OCI-LY3 (cell line): ENCODE measurements at regions not wholly inside any gene's neighbourhood (a gene's known extent, or its start where the extent isn't known, plus 50 kb on each side); places are given as distances from the start of the nearest gene placed in this dataset.
"Not testable (repeated sequence)": the region's sequence is repeated elsewhere in the genome, so short reads cannot be mapped to it uniquely, and the experiment has no call there.

Experiments used
- H2AFZ ChIP-seq: fragments of 200-600, 300-600 bp; shearing (Covaris generic); 2 replicates; pipeline ENCODE4 v1.6.0; 2014; ENCODE audit warnings: antibody characterized with exemption, low read depth, low read length
- H3K27ac ChIP-seq: fragments of 200-600, 300-600 bp; sonication (generic); 2 replicates; pipeline ENCODE4 v1.5.1; 2014; ENCODE audit warnings: mild to moderate bottlenecking, low read length, moderate library complexity, mixed read lengths
- H3K27me3 ChIP-seq: fragments of 200-600, 300-600 bp; sonication (generic); 2 replicates; pipeline ENCODE4 v1.6.1; 2014; ENCODE audit warnings: low read depth, low read length, mixed read lengths
- H3K36me3 ChIP-seq: fragments of 200-600, 300-600 bp; sonication (generic); replicated peaks from 2 replicates; pipeline ENCODE3; 2014; ENCODE audit warnings: low read depth, low read length, mixed read lengths
- H3K4me1 ChIP-seq: fragments of 300-600, 200-600 bp; sonication (generic); 2 replicates; pipeline ENCODE4 v1.6.1; 2014; ENCODE audit warnings: low read length, mixed read lengths
- H3K4me2 ChIP-seq: fragments of 200-600, 300-600 bp; sonication (generic); 2 replicates; pipeline ENCODE4 v1.6.1; 2014; ENCODE audit warnings: low read length, mixed read lengths
- H3K4me3 ChIP-seq: fragments of 300-600, 200-600 bp; sonication (generic); 2 replicates; pipeline ENCODE4 v1.5.1; 2014; ENCODE audit warnings: antibody characterized with exemption, mild to moderate bottlenecking, low read length, moderate library complexity
- H3K79me2 ChIP-seq: fragments of 300-600, 200-600 bp; shearing (Covaris generic); 2 replicates; pipeline ENCODE4 v1.6.1; 2014; ENCODE audit warnings: mild to moderate bottlenecking, low read length, mixed read lengths
- H3K9ac ChIP-seq: fragments of 300-600, 200-600 bp; shearing (Covaris generic); 2 replicates; pipeline ENCODE4 v1.6.0; 2014; ENCODE audit warnings: mild to moderate bottlenecking, low read length, moderate library complexity
- H3K9me3 ChIP-seq: fragments of 200-600, 300-600 bp; shearing (Covaris generic); 2 replicates; pipeline ENCODE4 v1.6.1; 2014; ENCODE audit warnings: low read length, mixed read lengths; ENCODE audit not compliant: insufficient read depth
- H4K20me1 ChIP-seq: fragments of 200-600, 300-600 bp; sonication (generic); 2 replicates; pipeline ENCODE4 v1.6.1; 2016; ENCODE audit warnings: low read length, mixed read lengths; ENCODE audit not compliant: insufficient read depth
- CTCF ChIP-seq: fragments of 200-600, 300-600 bp; sonication (generic); IDR thresholded peaks from 2 replicates; pipeline ENCODE4 v1.5.1; 2014; ENCODE audit warnings: antibody characterized with exemption, low read length, low read depth
- EZH2phosphoT487 ChIP-seq: fragments of 200-600 bp; shearing (Covaris generic); IDR thresholded peaks from 2 replicates; pipeline ENCODE4 v1.6.1; 2018; ENCODE audit warnings: antibody characterized with exemption, mixed run types, low read depth

- H2AFZ ChIP-seq, result no peak overlapping the region
These were observed 129.1 kb upstream of the TBX3 start for GRCh38 chr12:114812858-114813761.

GRCh38 chr12:114812384-114812783 is 128.4 kb upstream of the TBX3 start:
- Histone ChIP-seq H3K9ac (no peak overlapping the region), H4K20me1 (no peaks in the 10 kb centered on the region), H3K9me3 (no peaks in the 10 kb centered on the region), H3K4me3 (no peak overlapping the region), H3K4me2 (no peak overlapping the region), H3K27ac (no peak overlapping the region), H2AFZ (no peak overlapping the region), H3K27me3 (no peaks in the 10 kb centered on the region), H3K4me1 (no peaks in the 10 kb centered on the region), H3K36me3 (no peaks in the 10 kb centered on the region), H3K79me2 (no peaks in the 10 kb centered on the region)
- TF ChIP-seq CTCF (no peak), EZH2phosphoT487 (no peak)

More at GRCh38 chr12:114812858-114813761, 129.1 kb upstream of the TBX3 start:
- Histone ChIP-seq H3K4me1 (no peaks in the 10 kb centered on the region), H3K36me3 (no peaks in the 10 kb centered on the region), H3K27ac (no peak overlapping the region), H3K9me3 (no peaks in the 10 kb centered on the region), H3K27me3 (no peaks in the 10 kb centered on the region), H3K79me2 (no peaks in the 10 kb centered on the region), H3K9ac (no peak overlapping the region), H3K4me3 (no peak overlapping the region), H4K20me1 (no peaks in the 10 kb centered on the region), H3K4me2 (no peak overlapping the region)
- TF ChIP-seq EZH2phosphoT487 (no peak), CTCF (no peak)

- H3K36me3 ChIP-seq, result no peaks in the 10 kb centered on the region
- H3K79me2 ChIP-seq, result no peaks in the 10 kb centered on the region
- H3K27me3 ChIP-seq, result no peaks in the 10 kb centered on the region
- H2AFZ ChIP-seq, result no peak overlapping the region
- H4K20me1 ChIP-seq, result no peaks in the 10 kb centered on the region
- no peaks in the 10 kb centered on the region for H3K4me1 ChIP-seq
- TF ChIP-seq EZH2phosphoT487 (no peak), CTCF (no peak)
- H3K4me2 ChIP-seq, result no peak overlapping the region
- no peak overlapping the region for H3K9ac ChIP-seq
- H3K9me3 ChIP-seq, result no peaks in the 10 kb centered on the region
- H3K4me3 ChIP-seq, result no peak overlapping the region
- no peak overlapping the region for H3K27ac ChIP-seq
These were observed 125.1 kb upstream of the TBX3 start for GRCh38 chr12:114809097-114809496.

GRCh38 chr12:114801381-114801780 is 117.4 kb upstream of the TBX3 start:
- H2AFZ ChIP-seq, H4K20me1 ChIP-seq, H3K9me3 ChIP-seq, H3K36me3 ChIP-seq, H3K4me3 ChIP-seq, H3K27ac ChIP-seq, H3K9ac ChIP-seq, H3K27me3 ChIP-seq, H3K4me2 ChIP-seq, H3K4me1 ChIP-seq, H3K79me2 ChIP-seq: not testable (repeated sequence)

GRCh38 chr12:114800566-114800965 is 116.6 kb upstream of the TBX3 start:
- H2AFZ ChIP-seq, H3K9me3 ChIP-seq, H3K4me1 ChIP-seq, H3K9ac ChIP-seq, H3K4me3 ChIP-seq, H3K4me2 ChIP-seq, H3K27me3 ChIP-seq, H3K27ac ChIP-seq, H3K79me2 ChIP-seq, H4K20me1 ChIP-seq, H3K36me3 ChIP-seq: not testable (repeated sequence)
